DOHH2 (cell line): ENCODE measurements at regions not wholly inside any gene's neighbourhood (a gene's known extent, or its start where the extent isn't known, plus 50 kb on each side); places are given as distances from the start of the nearest gene placed in this dataset.

ENCODE experiments used
- CTCF ChIP-seq: fragments of 200-600 bp; sonication (generic); IDR thresholded peaks from one replicate; pipeline ENCODE4 v1.5.1; 2014; ENCODE audit warnings: antibody characterized with exemption, mild to moderate bottlenecking, low read depth, low read length; ENCODE audit not compliant: poor library complexity, severe bottlenecking
- EZH2phosphoT487 ChIP-seq: fragments of 200-600 bp; sonication (generic); IDR thresholded peaks from 2 replicates; pipeline ENCODE4 v1.6.1; 2017; ENCODE audit warnings: borderline replicate concordance, mild to moderate bottlenecking, antibody characterized with exemption, low read length, moderate library complexity, mixed read lengths

- no peak for TF ChIP-seq CTCF
- no peak for TF ChIP-seq EZH2phosphoT487
Measured at GRCh38 chr15:62250978-62251377, 85.9 kb upstream of the C2CD4B start.
